Mesenchymal stem cell (in vitro differentiated cells and primary cell): ENCODE measurements at regions not wholly inside any gene's neighbourhood (a gene's known extent, or its start where the extent isn't known, plus 50 kb on each side); places are given as distances from the start of the nearest gene placed in this dataset.
"Not testable (repeated sequence)": the region's sequence is repeated elsewhere in the genome, so short reads cannot be mapped to it uniquely, and the experiment has no call there.

ENCODE experiments used
- DNase-seq: peaks from one replicate; pipeline ENCODE4 v3.0.0-alpha.2; 2013
- H2AFZ ChIP-seq: one replicate; pipeline ENCODE4 v1.6.1; 2013; ENCODE audit warnings: low read depth, mild to moderate bottlenecking, control low read depth, inconsistent platforms, low read length, moderate library complexity
- H2AK5ac ChIP-seq: 2 replicates; pipeline ENCODE4 v1.6.1; 2013; ENCODE audit warnings: low read length, moderate library complexity, mild to moderate bottlenecking, inconsistent platforms; ENCODE audit not compliant: severe bottlenecking
- H2BK120ac ChIP-seq: one replicate; pipeline ENCODE4 v1.6.1; 2013; ENCODE audit warnings: low read depth, mild to moderate bottlenecking, inconsistent platforms, low read length, moderate library complexity
- H2BK12ac ChIP-seq, 2 experiments: one replicate each; pipeline ENCODE4 v1.6.1; 2013; ENCODE audit warnings: inconsistent platforms in 2 of 2, low read length in 2 of 2, mild to moderate bottlenecking in 2 of 2, moderate library complexity in 2 of 2, control low read depth in 1 of 2
- H2BK15ac ChIP-seq: one replicate; pipeline ENCODE4 v1.6.1; 2013; ENCODE audit warnings: mild to moderate bottlenecking, low read depth, inconsistent platforms; ENCODE audit not compliant: poor library complexity, severe bottlenecking
- H2BK5ac ChIP-seq: 2 replicates; pipeline ENCODE4 v1.6.1; 2013; ENCODE audit warnings: low read depth, mild to moderate bottlenecking, low read length, control low read depth, inconsistent platforms; ENCODE audit not compliant: poor library complexity, severe bottlenecking
- H3K14ac ChIP-seq, 2 experiments: one replicate each; pipeline ENCODE4 v1.6.1; 2013; ENCODE audit warnings: inconsistent platforms in 2 of 2, low read length in 2 of 2, control low read depth in 1 of 2, mild to moderate bottlenecking in 1 of 2, moderate library complexity in 1 of 2
- H3K18ac ChIP-seq, 2 experiments: one replicate each; pipeline ENCODE4 v1.6.1; 2013; ENCODE audit warnings: inconsistent platforms in 2 of 2, low read length in 2 of 2, control low read depth in 1 of 2, low read depth in 1 of 2, mild to moderate bottlenecking in 1 of 2
- H3K23ac ChIP-seq, 2 experiments: one replicate each; pipeline ENCODE4 v1.6.1; 2013; ENCODE audit warnings: inconsistent platforms in 2 of 2, low read length in 2 of 2, mild to moderate bottlenecking in 2 of 2, moderate library complexity in 2 of 2, control low read depth in 1 of 2
- H3K27ac ChIP-seq: 2 replicates; pipeline ENCODE4 v1.5.1; 2013; ENCODE audit warnings: mild to moderate bottlenecking, moderate library complexity, low read length, control low read depth, inconsistent platforms; ENCODE audit not compliant: poor library complexity, severe bottlenecking
- H3K27me3 ChIP-seq, 2 experiments: 2 replicates each; pipeline versions ENCODE4 v1.6.1 to v1.7.0; 2013; ENCODE audit warnings: low read length in 2 of 2, mild to moderate bottlenecking in 2 of 2, moderate library complexity in 2 of 2, control low read depth in 1 of 2, inconsistent platforms in 1 of 2; ENCODE audit not compliant: control insufficient read depth in 1 of 2, insufficient read depth in 1 of 2
- H3K36me3 ChIP-seq, 2 experiments: 2 replicates each; pipeline versions ENCODE4 v1.6.1 to v1.7.0; 2013; ENCODE audit warnings: low read length in 2 of 2, control low read depth in 1 of 2, inconsistent platforms in 1 of 2, low read depth in 1 of 2, mild to moderate bottlenecking in 1 of 2; ENCODE audit not compliant: insufficient read depth in 2 of 2, control insufficient read depth in 1 of 2
- H3K4ac ChIP-seq, 2 experiments: one replicate each; pipeline ENCODE4 v1.6.1; 2013; ENCODE audit warnings: inconsistent platforms in 2 of 2, low read length in 2 of 2, mild to moderate bottlenecking in 2 of 2, moderate library complexity in 2 of 2, control low read depth in 1 of 2, low read depth in 1 of 2
- H3K4me1 ChIP-seq: 2 replicates; pipeline ENCODE4 v1.6.1; 2013; ENCODE audit warnings: low read depth, low read length, control low read depth; ENCODE audit not compliant: control insufficient read depth, insufficient read depth
- H3K4me2 ChIP-seq: 2 replicates; pipeline ENCODE4 v1.6.1; 2013; ENCODE audit warnings: low read length, mild to moderate bottlenecking, inconsistent platforms; ENCODE audit not compliant: poor library complexity, severe bottlenecking
- H3K4me3 ChIP-seq, 2 experiments: 2 replicates each; pipeline versions ENCODE4 v1.5.1 to v1.7.0; 2013; ENCODE audit warnings: low read length in 2 of 2, mild to moderate bottlenecking in 2 of 2, control low read depth in 1 of 2, low read depth in 1 of 2; ENCODE audit not compliant: insufficient read depth in 1 of 2
- H3K79me1 ChIP-seq: replicated peaks from 2 replicates; pipeline ENCODE4 v1.6.1; 2013; ENCODE audit warnings: mild to moderate bottlenecking, control low read depth, low read length, inconsistent platforms; ENCODE audit not compliant: poor library complexity, severe bottlenecking
- H3K9ac ChIP-seq: 2 replicates; pipeline ENCODE4 v1.7.0; 2013; ENCODE audit warnings: mild to moderate bottlenecking, low read length, moderate library complexity
- H3K9me3 ChIP-seq: 2 replicates; pipeline ENCODE4 v1.7.0; 2013; ENCODE audit warnings: mild to moderate bottlenecking, low read length; ENCODE audit not compliant: control insufficient read depth
- H4K8ac ChIP-seq: one replicate; pipeline ENCODE4 v1.6.1; 2013; ENCODE audit warnings: inconsistent platforms, mild to moderate bottlenecking, low read length, moderate library complexity
- H4K91ac ChIP-seq: one replicate; pipeline ENCODE4 v1.6.1; 2013; ENCODE audit warnings: mild to moderate bottlenecking, low read length, inconsistent platforms
- WGBS: methylation state at CpG from one replicate; pipeline ENCODE4 v1.1.7; 2013; ENCODE audit warnings: mixed read lengths; 5-methylcytosine and 5-hydroxymethylcytosine counted together

- not testable (repeated sequence) for H3K4ac ChIP-seq, H2BK12ac ChIP-seq, H3K23ac ChIP-seq, H2AK5ac ChIP-seq, H2BK15ac ChIP-seq, DNase-seq, H3K4me2 ChIP-seq, H4K91ac ChIP-seq, H3K4me3 ChIP-seq, H3K18ac ChIP-seq, H2AFZ ChIP-seq, H3K36me3 ChIP-seq, H3K4me1 ChIP-seq, H3K9me3 ChIP-seq, H4K8ac ChIP-seq, H2BK5ac ChIP-seq, H3K79me1 ChIP-seq, H3K9ac ChIP-seq, H3K14ac ChIP-seq, H2BK120ac ChIP-seq, H3K27ac ChIP-seq
- H3K27me3 ChIP-seq: peaks cover 0 to 17% of the 10 kb centered on the region in 2 experiments
- 84% methylated on average over 1 of the region's 2 CpGs for WGBS
Observed at GRCh38 chr6:832804-833203, 139.9 kb upstream of the EXOC2 start.

GRCh38 chr6:830667-831327 lies 137.9 kb upstream of the EXOC2 start:
- Histone ChIP-seq H3K36me3 (no peaks in the 10 kb centered on the region), H3K9me3 (peaks cover 7% of the 10 kb centered on the region), H2AFZ (no peak overlapping the region), H3K14ac (no peak overlapping the region), H4K8ac (no peak overlapping the region), H3K4ac (no peak overlapping the region), H3K18ac (no peak overlapping the region), H3K27me3 (peaks cover 0 to 9% of the 10 kb centered on the region in 2 experiments), H2BK12ac (no peak overlapping the region), H2BK120ac (no peak overlapping the region), H3K23ac (no peak overlapping the region), H2BK15ac (no peak overlapping the region), H3K4me2 (no peak overlapping the region), H3K4me3 (no peak overlapping the region), H2AK5ac (no peak overlapping the region), H3K4me1 (no peaks in the 10 kb centered on the region), H3K79me1 (no peaks in the 10 kb centered on the region), H4K91ac (no peak overlapping the region), H3K27ac (no peak overlapping the region), H2BK5ac (no peak overlapping the region), H3K9ac (no peak overlapping the region)
- no peak for DNase-seq
- WGBS: 82% methylated on average over 6 of the region's 6 CpGs

- 48% methylated on average over 4 of the region's 4 CpGs for WGBS
- Histone ChIP-seq H3K23ac (no peak overlapping the region), H2AK5ac (no peak overlapping the region), H2BK120ac (no peak overlapping the region), H3K9me3 (peaks cover 7% of the 10 kb centered on the region), H3K79me1 (no peaks in the 10 kb centered on the region), H4K91ac (no peak overlapping the region), H3K27ac (no peak overlapping the region), H3K9ac (no peak overlapping the region), H3K4ac (no peak overlapping the region), H2BK12ac (no peak overlapping the region), H3K4me2 (no peak overlapping the region), H3K27me3 (peaks cover 0 to 9% of the 10 kb centered on the region in 2 experiments), H3K4me1 (no peaks in the 10 kb centered on the region), H3K18ac (no peak overlapping the region), H4K8ac (no peak overlapping the region), H3K4me3 (no peak overlapping the region), H3K14ac (no peak overlapping the region), H2BK15ac (no peak overlapping the region), H3K36me3 (no peaks in the 10 kb centered on the region), H2BK5ac (no peak overlapping the region), H2AFZ (no peak overlapping the region)
- no peak for DNase-seq
Observed at GRCh38 chr6:829656-830055, 136.7 kb upstream of the EXOC2 start.

GRCh38 chr6:827431-827830 lies 134.5 kb upstream of the EXOC2 start:
- H3K4me2 ChIP-seq: no peak overlapping the region
- no peak for DNase-seq
- H2BK5ac ChIP-seq: no peak overlapping the region
- H4K8ac ChIP-seq: no peak overlapping the region
- no peak overlapping the region for H2AFZ ChIP-seq
- peaks cover 7% of the 10 kb centered on the region for H3K9me3 ChIP-seq
- no peak overlapping the region for H3K14ac ChIP-seq
- H2AK5ac ChIP-seq: no peak overlapping the region
- H2BK12ac ChIP-seq: no peak overlapping the region
- no peaks in the 10 kb centered on the region for H3K36me3 ChIP-seq
- H3K23ac ChIP-seq: no peak overlapping the region
- H3K4ac ChIP-seq: no peak overlapping the region
- H3K27me3 ChIP-seq: peaks cover 0 to 9% of the 10 kb centered on the region in 2 experiments
- H3K4me1 ChIP-seq: no peaks in the 10 kb centered on the region
- no peaks in the 10 kb centered on the region for H3K79me1 ChIP-seq
- no peak overlapping the region for H2BK15ac ChIP-seq
- H2BK120ac ChIP-seq: no peak overlapping the region
- no peak overlapping the region for H4K91ac ChIP-seq
- no peak overlapping the region for H3K4me3 ChIP-seq
- 89% methylated on average over 1 of the region's 1 CpG for WGBS
- no peak overlapping the region for H3K18ac ChIP-seq
- H3K9ac ChIP-seq: no peak overlapping the region
- H3K27ac ChIP-seq: no peak overlapping the region
